IMR-90 (cell line): ENCODE measurements at regions not wholly inside any gene's neighbourhood (a gene's known extent, or its start where the extent isn't known, plus 50 kb on each side); places are given as distances from the start of the nearest gene placed in this dataset.

Experiments
- CTCF ChIP-seq: conservative IDR thresholded peaks from 2 replicates; pipeline ENCODE4 v1.5.1; 2012; ENCODE audit warnings: mild to moderate bottlenecking, low read depth, low read length, improper control_type of control experiment
- MAFK ChIP-seq: IDR thresholded peaks from 2 replicates; pipeline ENCODE4 v1.6.1; 2012; ENCODE audit warnings: low read depth, low read length, improper control_type of control experiment
- MXI1 ChIP-seq: IDR thresholded peaks from 2 replicates; pipeline ENCODE4 v1.6.1; 2012; ENCODE audit warnings: low read depth, mild to moderate bottlenecking, low read length, moderate library complexity, borderline replicate concordance
- NFE2L2 ChIP-seq: fragments of 150-350 bp; IDR thresholded peaks from 2 replicates; pipeline ENCODE4 v1.6.1; 2016; ENCODE audit warnings: low read depth, mild to moderate bottlenecking, low read length
- POLR2A ChIP-seq: IDR thresholded peaks from 2 replicates; pipeline ENCODE4 v1.6.1; 2012; ENCODE audit warnings: mild to moderate bottlenecking, low read depth, low read length
- SMC3 ChIP-seq: fragments of 150-350 bp; IDR thresholded peaks from 2 replicates; pipeline ENCODE4 v1.6.1; 2016; ENCODE audit warnings: low read depth, mild to moderate bottlenecking, antibody characterized with exemption, low read length, moderate library complexity
- USF2 ChIP-seq: fragments of 150-350 bp; IDR thresholded peaks from 2 replicates; pipeline ENCODE4 v1.6.1; 2017; ENCODE audit warnings: mild to moderate bottlenecking, antibody characterized with exemption, low read length, low read depth

- no peak for TF ChIP-seq NFE2L2
- peak; percentile 58 for TF ChIP-seq SMC3
- TF ChIP-seq CTCF: peak; percentile 55
- TF ChIP-seq MAFK: no peak
- no peak for TF ChIP-seq POLR2A
- TF ChIP-seq USF2: no peak
- TF ChIP-seq MXI1: no peak
These were observed 155.2 kb downstream of the SMIM20 start for GRCh38 chr4:26069218-26069617.
